ENCODE measurements at regions not wholly inside any gene's neighbourhood (a gene's known extent, or its start where the extent isn't known, plus 50 kb on each side); places are given as distances from the start of the nearest gene placed in this dataset.

DNA sequence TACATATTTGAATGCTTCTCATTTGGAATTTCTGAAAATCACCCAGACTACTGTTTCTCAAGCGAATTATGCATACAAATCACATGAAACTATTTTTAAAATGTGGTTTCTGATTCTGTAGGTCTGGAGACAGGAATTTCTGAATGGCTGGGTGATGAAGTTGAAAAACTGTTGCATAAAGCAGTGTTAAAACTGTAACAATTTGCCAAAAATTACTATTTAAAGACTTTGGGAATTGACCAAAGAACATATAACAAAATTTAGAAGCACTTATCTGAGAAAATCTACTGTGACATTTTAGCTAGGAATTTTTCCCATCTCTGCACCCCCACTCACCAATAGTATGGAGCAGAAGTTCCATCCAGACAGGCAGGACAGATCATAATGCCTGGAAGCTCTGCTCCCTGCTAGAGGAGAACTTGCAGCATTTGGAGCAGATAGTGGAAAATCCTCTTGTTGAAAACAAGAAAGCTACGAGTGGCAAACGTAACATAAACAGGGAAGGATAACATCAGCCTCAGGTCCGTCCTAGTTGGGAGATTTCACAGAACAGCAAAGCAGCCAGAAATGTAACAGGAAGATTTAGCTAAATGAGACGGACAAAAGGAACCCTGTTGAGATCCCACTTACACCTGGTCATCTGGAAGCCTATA lies 132.3 kb upstream of the MCTP2 start:
- DNase-seq, result no peak

DNA sequence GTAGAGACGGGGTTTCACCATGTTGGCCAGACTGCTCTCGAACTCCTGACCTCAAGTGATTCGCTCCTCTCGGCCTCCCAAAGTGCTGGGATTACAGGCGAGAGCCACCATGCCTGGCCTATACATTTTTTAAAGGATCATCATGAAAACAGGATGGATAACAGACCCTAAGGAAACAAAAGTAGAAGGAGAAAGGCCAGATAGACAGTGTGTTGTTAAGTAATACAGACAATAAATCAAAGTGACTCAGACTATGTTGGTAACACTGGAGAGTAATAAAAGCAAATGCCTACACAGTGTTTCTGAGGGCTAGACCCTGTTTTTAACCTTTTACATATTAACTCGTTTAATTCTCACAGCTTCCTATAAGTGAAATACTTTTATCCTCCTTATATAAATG lies 133.8 kb upstream of the MCTP2 start:
- no peak for DNase-seq

DNA sequence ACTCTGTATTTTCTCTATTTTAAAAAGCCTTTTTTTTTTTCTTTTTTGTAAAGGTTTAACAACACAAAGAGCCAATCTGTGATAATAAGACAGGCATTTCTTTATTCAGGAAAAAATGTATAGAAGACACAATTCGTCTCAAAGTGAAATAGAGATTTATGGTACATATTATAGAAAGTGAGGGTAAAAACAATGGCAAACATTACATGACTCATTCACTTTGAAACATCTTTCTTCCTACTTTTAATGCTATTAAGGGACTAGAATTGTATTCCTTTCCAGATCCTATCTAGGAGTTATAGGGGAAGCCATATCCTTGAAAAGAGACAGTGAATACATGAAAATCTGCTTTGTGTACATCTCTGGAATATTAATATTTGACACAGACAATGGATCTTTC lies 137.1 kb upstream of the MCTP2 start:
- DNase-seq, result no peak

GRCh38 chr15:94086341-94086740 lies 145.0 kb upstream of the MCTP2 start:
- DNase-seq, result no peak

GRCh38 chr15:94083467-94084052 lies 147.8 kb upstream of the MCTP2 start:
- DNase-seq, result no peak

- DNase-seq, result no peak
Measured at GRCh38 chr15:94081829-94082228, 149.5 kb upstream of the MCTP2 start.

DNA sequence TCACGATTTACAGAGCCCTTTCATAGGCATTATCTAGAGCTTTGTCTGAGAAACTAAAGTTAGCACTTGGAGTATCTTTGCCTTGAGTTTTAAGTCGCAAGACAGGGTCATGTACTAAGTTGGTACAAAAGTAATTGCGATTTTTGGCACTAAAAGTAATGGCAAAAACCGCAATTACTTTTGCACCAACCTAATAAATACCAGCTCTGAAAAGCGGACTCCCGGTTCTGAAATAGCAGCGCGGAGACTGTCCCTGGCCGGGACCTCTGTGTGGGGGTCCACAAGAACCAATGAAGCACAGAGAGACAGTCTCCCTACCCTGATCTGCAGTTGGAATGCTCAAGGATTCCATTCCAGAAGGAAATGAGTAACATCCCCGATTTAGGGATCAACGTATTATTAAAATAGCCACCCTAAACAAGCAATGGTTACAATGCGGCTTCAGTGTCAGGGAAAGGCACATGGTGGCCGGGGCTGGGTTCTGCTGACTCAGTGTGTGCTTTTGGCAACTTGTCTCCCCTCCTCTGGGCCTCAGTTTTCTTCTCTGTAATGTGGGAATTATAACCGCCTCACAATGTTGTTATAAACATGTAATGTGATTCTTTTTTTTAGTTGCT lies 150.3 kb upstream of the MCTP2 start:
- DNase-seq, result no peak

GRCh38 chr15:94080416-94080815 lies 150.9 kb upstream of the MCTP2 start:
- DNase-seq, result peak; percentile 16

DNA sequence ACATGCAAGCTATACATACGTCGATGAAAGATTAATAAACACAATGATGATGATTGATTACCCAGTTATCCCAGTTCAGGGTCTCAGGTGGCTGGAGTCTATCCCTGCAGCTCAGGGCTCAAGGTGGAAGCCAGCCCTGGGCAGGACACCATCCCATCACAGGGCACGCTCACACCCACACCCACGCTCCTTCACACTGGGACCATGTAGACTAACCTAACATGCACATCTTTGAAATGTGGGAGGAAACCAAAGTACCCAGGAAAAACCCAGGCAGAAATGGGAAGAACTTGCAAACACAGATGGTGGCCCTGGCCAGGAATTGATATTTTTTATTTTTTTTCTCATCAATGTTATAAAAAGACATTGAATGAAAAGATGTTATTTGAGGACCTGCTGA lies 151.4 kb upstream of the MCTP2 start:
- no peak for DNase-seq

GRCh38 chr15:94079459-94079858 lies 151.9 kb upstream of the MCTP2 start:
- no peak for DNase-seq

DNA sequence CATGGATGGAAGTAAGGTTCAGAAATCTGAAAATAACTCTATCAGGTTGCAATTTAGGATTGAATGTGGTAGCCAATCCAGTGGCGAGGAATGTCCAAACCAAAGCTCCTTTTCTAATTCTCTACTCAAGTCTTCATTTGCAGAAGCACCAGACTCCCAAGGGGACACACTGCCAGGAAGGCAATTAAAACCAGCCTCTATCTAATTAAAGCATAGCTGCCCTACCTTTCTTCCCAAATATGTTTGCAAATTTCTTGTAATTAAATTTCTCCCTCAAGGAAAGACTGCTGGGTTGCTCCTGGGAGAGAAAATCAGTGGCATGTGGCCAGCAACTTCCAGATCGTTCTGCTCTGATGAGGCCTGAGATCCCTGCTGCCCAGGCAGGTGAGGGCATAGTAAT lies 153.4 kb upstream of the MCTP2 start:
- DNase-seq, result no peak

- no peak for DNase-seq
Measured at GRCh38 chr15:94075349-94075748, 156.0 kb upstream of the MCTP2 start.

- no peak for DNase-seq
Measured at GRCh38 chr15:94070356-94071295, 160.7 kb upstream of the MCTP2 start.

- no peak for DNase-seq
Measured at GRCh38 chr15:94069844-94070243, 161.5 kb upstream of the MCTP2 start.

DNA sequence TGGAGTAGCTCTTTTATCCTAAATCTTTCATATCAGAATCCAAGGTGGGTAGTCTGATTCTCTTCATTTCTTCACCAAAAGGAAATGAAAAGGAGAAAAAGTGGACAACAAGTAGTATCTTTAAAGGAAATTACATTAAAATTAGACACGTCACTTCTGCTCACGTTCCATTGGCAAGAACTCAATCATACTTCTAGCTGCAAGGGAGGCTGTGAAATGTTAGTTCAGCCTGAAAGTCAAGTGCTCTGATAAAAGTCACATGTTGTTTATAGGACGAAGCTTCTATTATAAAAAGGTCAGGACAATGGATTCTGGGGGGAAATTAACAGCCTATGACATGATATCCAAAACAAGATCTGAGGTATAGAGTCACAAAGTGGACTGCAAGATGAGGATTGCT lies 164.6 kb upstream of the MCTP2 start:
- DNase-seq, result no peak

GRCh38 chr15:94066046-94066445 lies 165.3 kb upstream of the MCTP2 start:
- no peak for DNase-seq

- DNase-seq, result no peak
Measured at GRCh38 chr15:94064676-94065313, 166.6 kb upstream of the MCTP2 start.

- DNase-seq, result no peak
Measured at GRCh38 chr15:94061041-94061440, 170.3 kb upstream of the MCTP2 start.

DNA sequence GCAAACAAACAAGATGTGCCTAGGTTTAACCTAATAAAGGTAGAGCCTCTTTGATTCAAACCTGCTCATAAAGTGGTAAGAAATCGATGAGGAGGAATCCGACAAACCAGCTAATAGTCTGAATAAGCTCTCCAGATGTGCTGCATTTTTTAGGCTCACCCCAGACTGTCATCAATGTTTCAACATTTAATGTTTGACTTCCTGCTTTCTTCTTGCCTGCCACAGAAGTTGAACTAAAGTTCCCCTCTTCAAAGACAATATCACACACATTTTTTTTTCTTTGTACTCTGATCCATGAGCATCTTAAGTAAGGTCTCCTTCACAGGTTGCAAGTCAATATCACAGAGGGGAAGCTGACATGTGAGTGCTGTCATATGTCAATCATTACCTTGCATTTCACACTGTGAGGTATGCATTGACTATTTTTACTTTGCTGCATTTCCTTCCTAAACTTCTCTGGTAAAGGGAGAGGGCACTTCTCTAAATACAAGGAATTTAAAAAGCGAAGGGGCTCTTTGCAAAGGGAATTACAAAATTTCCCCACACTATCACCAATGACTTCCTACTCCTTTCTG lies 172.3 kb upstream of the MCTP2 start:
- no peak for DNase-seq

DNA sequence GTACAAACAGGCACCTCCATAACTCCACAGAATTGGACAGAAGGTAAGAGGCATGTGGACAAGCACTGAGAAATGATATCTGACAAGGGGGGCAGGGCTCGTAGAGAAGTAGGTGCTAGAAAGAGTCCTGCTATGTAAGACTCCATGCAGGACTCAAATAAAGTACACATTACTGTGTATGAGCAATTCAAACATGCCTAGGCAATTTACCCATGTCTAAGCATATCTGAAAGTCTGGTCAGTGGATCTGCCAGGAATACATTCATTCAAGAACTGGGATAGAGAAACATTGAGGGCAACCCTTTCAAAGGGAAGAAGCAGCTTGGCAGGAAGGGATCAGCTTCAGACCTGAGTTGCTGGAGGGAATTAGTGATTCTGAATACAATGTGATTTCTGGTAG lies 174.1 kb upstream of the MCTP2 start:
- DNase-seq, result no peak

DNA sequence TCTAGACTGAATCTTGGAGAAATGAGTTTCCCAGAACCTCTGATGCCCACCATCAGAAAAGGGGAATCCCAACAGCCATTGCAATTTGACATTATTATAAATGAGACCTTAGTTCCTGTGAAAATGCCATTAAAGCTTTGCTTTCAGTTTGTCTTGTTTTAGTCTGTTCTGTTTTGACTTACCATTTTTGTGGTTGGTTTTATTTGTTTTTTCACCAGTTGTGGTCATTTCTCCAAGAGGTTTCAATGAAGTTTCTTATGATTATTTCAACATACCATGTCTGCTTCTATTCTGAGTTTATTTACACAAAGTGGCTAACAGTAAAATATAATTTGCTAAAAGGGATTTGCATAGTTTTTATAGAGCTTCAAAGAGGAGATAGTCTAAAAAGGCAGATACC lies 175.0 kb upstream of the MCTP2 start:
- DNase-seq, result no peak

GRCh38 chr15:94053626-94054025 lies 177.7 kb upstream of the MCTP2 start:
- no peak for DNase-seq

GRCh38 chr15:94052711-94053110 lies 178.7 kb upstream of the MCTP2 start:
- no peak for DNase-seq

Measured in GOT3 (cell line).